ENCODE measurements at regions not wholly inside any gene's neighbourhood (a gene's known extent, or its start where the extent isn't known, plus 50 kb on each side); places are given as distances from the start of the nearest gene placed in this dataset.

DNA sequence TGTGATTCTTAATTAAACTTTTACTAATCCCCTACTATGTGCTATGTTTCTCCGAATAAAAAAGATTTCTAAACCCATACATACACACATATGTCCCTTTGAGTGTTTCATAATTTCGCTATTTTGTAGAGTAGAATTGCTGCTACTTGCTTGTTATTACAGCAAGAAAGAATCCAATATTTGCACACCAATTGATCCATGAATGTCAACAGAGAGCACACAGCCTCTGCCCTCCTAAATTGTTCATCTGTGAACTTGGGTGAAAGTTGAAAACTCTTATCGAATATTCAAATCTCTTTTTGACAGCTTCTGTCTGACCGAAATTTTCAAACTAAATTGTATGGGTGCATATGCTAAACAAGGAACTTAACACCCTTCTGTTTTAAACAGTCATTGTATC, 83.4 kb upstream of the RASEF start:
- no peaks in the 10 kb centered on the region for H3K36me3 Mint-ChIP-seq
- no peaks in the 10 kb centered on the region for H3K4me1 Mint-ChIP-seq (ENCODE audit: unreplicated experiment)
- no peak for DNase-seq (ENCODE audit: extremely low spot score, unreplicated experiment)
- TF ChIP-seq, protein P1, sequence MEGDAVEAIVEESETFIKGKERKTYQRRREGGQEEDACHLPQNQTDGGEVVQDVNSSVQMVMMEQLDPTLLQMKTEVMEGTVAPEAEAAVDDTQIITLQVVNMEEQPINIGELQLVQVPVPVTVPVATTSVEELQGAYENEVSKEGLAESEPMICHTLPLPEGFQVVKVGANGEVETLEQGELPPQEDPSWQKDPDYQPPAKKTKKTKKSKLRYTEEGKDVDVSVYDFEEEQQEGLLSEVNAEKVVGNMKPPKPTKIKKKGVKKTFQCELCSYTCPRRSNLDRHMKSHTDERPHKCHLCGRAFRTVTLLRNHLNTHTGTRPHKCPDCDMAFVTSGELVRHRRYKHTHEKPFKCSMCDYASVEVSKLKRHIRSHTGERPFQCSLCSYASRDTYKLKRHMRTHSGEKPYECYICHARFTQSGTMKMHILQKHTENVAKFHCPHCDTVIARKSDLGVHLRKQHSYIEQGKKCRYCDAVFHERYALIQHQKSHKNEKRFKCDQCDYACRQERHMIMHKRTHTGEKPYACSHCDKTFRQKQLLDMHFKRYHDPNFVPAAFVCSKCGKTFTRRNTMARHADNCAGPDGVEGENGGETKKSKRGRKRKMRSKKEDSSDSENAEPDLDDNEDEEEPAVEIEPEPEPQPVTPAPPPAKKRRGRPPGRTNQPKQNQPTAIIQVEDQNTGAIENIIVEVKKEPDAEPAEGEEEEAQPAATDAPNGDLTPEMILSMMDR (conservative IDR thresholded peaks at IDR 0.05), result no peak
- H3K27me3 Mint-ChIP-seq, result peaks cover 4% of the 10 kb centered on the region
- no peak overlapping the region for H3K27ac Mint-ChIP-seq
- H3K9me3 Mint-ChIP-seq, result peaks cover 15% of the 10 kb centered on the region
- H3K4me3 Mint-ChIP-seq, result no peak overlapping the region

DNA sequence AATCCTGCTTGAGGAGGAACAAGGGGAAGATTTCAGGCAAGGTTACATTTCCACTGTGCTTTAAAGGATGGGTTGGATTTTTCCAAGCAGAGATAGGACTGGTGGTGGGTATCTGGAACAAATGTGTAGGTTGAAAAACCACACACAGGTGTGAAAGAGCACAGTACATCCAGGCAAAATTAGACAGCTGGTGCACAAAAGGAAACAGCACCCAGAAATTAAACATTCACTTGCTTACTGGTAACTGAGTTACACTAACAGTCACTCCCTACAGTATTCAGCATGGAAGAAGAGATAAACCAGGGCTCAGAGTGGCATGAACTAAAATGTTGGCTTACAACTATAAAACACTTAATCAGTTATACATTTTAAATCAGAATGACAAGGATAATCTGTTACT, 81.5 kb upstream of the RASEF start:
- H3K9me3 Mint-ChIP-seq, result peaks cover 15% of the 10 kb centered on the region
- DNase-seq (ENCODE audit: extremely low spot score, unreplicated experiment), result no peak
- TF ChIP-seq, protein P1 (conservative IDR thresholded peaks at IDR 0.05), result no peak
- no peak overlapping the region for H3K4me3 Mint-ChIP-seq
- peaks cover 4% of the 10 kb centered on the region for H3K27me3 Mint-ChIP-seq
- no peaks in the 10 kb centered on the region for H3K4me1 Mint-ChIP-seq (ENCODE audit: unreplicated experiment)
- H3K36me3 Mint-ChIP-seq, result no peaks in the 10 kb centered on the region
- no peak overlapping the region for H3K27ac Mint-ChIP-seq

DNA sequence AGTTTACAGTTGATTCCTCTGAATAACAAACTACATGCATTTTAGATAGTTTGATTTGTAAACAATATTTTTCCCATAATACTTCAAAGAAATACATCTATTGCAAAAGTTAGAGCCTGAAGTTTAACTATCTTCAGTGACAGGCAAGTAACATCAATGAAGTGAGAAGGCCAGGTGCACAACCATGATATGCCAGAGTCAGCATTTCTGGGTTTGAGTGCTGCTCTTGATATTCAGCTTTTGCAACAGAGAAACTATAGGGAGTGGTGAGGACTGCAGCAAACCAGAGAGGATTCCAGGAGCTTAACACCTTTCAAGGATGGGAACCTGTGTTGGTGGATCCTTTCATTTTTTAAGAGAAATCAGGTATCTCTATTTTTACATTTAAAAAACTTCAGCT, 79.4 kb upstream of the RASEF start:
- DNase-seq (ENCODE audit: extremely low spot score, unreplicated experiment), result no peak
- H3K27me3 Mint-ChIP-seq, result no peaks in the 10 kb centered on the region
- no peaks in the 10 kb centered on the region for H3K36me3 Mint-ChIP-seq
- H3K4me1 Mint-ChIP-seq (ENCODE audit: unreplicated experiment), result no peaks in the 10 kb centered on the region
- no peak overlapping the region for H3K27ac Mint-ChIP-seq
- TF ChIP-seq, protein P1 (conservative IDR thresholded peaks at IDR 0.05), result no peak
- H3K4me3 Mint-ChIP-seq, result no peak overlapping the region
- H3K9me3 Mint-ChIP-seq, result no peaks in the 10 kb centered on the region

DNA sequence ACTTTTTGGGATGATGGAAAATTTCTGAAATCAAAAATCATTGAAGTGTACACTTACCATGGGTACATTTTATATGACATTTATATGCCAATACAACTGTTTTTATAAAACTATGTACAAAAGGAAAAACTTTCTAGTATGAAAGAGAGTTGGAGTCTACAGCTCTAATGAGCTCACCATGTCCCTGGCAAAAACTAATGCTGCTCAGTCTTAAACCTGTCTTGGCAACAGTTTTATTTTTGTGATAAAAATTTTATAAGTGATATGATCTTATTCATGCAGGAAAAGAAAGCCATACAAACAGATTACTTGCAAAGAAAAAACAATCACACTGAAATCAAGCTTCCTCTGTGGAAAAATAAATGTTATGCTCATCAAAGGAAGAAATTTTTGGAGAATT, 78.9 kb upstream of the RASEF start:
- DNase-seq (ENCODE audit: extremely low spot score, unreplicated experiment), result no peak
- no peaks in the 10 kb centered on the region for H3K4me1 Mint-ChIP-seq (ENCODE audit: unreplicated experiment)
- H3K9me3 Mint-ChIP-seq, result no peaks in the 10 kb centered on the region
- no peaks in the 10 kb centered on the region for H3K27me3 Mint-ChIP-seq
- no peak overlapping the region for H3K27ac Mint-ChIP-seq
- H3K36me3 Mint-ChIP-seq, result no peaks in the 10 kb centered on the region
- H3K4me3 Mint-ChIP-seq, result no peak overlapping the region
- TF ChIP-seq, protein P1 (conservative IDR thresholded peaks at IDR 0.05), result no peak

DNA sequence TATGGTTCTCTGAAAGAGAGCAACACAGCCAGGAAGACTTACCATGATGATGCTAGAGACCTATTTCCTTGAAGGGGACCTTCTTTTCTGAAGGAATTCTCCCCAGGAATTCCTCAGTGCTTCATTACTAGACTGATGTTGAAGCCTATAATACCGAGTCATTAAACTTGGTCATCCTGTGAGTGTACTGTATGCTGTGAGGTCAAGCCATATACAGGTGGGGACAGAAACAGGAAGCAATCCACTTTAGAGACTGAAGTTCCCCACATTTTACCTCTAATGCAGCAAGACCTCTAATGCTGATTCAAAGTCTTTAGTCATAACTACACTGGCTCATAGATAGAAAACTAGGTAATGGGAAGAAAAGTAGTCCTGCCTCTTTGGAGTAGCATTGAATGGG, 77.1 kb upstream of the RASEF start:
- DNase-seq (ENCODE audit: extremely low spot score, unreplicated experiment), result no peak
- H3K36me3 Mint-ChIP-seq, result no peaks in the 10 kb centered on the region
- no peaks in the 10 kb centered on the region for H3K27me3 Mint-ChIP-seq
- H3K4me3 Mint-ChIP-seq, result no peak overlapping the region
- no peaks in the 10 kb centered on the region for H3K4me1 Mint-ChIP-seq (ENCODE audit: unreplicated experiment)
- no peaks in the 10 kb centered on the region for H3K9me3 Mint-ChIP-seq
- TF ChIP-seq, protein P1 (conservative IDR thresholded peaks at IDR 0.05), result no peak
- no peak overlapping the region for H3K27ac Mint-ChIP-seq
